Stimulated activated CD8-positive, alpha-beta memory T cell treated with anti-CD3 and anti-CD28 coated beads, Interleukin-4, amount 100 ng/mL, for 48 hours (primary cell): ENCODE measurements at regions not wholly inside any gene's neighbourhood (a gene's known extent, or its start where the extent isn't known, plus 50 kb on each side); places are given as distances from the start of the nearest gene placed in this dataset.
A peak's percentile ranks its signal among the peaks of the same experiment; 100 is the strongest.

Experiments
- DNase-seq: peaks from one replicate; pipeline ENCODE4 v3.0.0-alpha.2; 2020

DNA sequence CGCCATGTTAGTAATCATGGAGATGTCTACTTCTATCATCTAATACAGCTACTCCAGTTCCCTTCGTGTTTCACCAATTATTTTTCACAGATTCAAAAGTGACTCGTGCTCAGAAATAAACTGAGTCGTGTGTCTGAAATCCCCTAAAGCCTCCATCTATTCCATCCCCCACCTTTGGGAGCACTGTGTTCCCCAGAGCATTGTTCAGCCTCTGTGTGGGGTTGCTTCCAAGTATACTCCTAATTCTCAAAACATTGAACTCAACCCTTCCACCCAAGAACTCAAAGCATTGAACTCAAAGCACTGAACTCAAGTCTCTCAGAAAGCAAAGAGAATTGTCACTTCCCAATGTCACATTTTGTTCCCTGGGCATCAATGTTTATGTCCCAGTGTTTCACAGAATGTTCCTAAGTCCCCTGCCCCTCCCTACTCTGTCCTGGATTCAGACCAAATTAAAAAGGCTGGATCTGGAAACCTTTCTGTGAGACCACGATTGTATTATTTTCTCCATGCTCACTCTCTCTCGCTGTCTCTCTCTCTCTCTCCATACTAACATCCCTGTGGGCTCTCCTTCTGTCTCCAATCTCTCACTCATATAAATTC, 138.5 kb upstream of the QRFPR start:
- DNase-seq, result no peak

DNA sequence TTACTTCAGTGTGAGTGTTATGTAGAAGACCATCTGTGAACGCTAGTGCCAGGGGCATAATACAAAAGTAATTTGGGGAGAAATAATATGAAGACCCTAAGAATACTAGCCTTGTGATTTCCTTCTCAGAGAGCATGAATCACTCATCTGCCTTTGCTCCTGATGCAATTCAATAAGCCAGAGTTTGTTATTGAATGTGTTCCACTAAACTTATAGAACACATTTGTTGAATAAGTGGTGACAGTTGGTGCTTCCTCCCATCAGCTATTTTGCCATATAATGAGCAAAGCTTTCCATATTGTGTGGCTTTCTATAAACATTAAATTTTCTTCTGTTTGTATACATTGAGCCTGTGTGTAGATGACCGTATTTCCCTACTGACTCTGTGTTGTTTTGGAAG, 136.4 kb upstream of the QRFPR start:
- DNase-seq, result no peak

DNA sequence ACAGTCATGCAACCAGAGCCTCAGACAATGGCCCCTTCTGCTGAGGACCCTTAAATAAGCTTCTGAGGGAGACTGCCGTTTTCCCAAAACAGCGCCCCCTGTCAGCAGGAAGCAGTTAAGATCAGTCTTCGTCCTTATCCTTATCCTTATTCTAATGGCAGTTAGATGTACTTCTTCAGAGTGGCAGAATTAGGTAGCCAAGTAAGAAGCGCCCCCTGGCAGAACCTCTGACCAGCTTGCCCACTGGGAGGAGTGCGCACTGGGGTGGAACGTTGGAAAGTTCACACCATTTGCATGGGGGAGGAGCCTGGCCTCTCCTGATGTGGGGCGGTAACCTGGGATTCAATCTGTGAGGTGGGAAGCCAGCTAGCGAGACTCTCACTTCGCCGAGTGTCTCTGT, 133.6 kb upstream of the QRFPR start:
- no peak for DNase-seq

DNA sequence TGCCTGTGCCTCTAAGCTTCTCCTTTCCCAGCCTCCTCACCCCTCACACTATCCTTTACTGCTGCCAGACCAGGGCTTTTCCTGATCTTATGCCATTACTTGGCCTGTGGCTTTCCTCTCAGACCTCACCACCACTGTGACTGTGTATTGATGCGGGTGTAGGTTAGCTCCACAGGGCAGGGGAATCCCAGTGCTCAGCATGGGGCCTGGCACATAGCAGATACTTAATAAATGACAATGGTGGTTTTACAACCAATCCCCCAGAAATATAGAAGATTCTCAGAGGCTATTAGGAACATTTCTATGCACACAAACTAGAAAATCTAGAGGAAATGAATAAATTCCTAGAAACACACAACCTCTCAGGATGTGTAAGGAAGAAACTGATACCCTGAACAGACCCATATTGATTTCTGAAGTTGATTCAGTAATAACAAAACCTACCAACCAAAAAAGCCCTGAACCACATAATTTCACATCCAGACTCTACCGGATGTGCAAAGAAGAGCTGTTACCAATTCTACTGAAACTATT, 129.6 kb upstream of the QRFPR start:
- DNase-seq, result no peak

DNA sequence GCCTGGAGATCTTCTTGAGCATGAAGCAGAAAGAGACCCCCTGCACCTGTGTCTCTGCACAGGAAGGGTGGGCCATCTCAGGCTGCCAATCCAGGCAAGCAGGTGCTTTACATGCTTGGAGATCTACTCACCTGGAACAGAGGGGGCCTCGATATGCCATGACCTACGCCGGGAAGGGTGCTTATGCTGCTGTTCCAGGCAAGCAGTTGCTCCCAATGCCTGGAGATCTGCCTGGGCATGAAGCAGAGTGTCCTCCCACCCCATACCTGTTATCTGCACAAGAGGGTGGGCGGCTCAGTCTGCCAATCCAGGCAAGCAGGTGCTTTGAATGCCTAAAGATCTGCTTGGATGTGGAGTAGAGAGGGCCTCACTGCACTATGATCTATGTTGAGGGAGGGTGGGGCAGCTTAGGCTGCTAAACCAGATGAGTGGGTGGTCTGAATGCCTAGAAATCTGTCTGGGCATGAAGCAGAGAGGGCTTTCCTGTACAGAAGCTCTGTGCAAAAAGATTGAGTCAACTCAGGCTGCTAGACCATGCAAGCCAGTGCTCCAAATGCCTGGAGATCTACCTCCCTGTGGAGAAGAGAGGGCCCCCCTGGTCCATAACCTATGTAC, 104.5 kb upstream of the QRFPR start:
- DNase-seq, result no peak

DNA sequence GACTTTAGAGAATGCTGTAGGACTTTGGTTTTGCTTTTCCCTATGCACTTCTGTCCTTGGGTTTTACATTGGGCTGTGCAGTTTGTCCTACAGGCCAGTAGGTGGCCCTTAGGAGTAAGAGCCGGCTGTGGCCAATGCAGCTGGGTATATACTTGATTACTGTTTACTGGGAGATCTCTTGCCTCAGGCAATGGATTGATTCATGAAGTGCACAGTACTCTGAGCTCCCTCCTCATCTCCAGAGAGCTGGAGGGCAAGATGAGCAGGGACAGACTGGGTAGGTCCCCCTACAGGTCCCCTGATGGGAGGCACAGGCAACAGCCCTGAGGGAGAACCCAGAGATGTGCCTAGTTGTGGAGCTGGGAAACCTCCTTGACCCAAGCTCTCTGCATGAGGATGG, 103.8 kb upstream of the QRFPR start:
- no peak for DNase-seq

DNA sequence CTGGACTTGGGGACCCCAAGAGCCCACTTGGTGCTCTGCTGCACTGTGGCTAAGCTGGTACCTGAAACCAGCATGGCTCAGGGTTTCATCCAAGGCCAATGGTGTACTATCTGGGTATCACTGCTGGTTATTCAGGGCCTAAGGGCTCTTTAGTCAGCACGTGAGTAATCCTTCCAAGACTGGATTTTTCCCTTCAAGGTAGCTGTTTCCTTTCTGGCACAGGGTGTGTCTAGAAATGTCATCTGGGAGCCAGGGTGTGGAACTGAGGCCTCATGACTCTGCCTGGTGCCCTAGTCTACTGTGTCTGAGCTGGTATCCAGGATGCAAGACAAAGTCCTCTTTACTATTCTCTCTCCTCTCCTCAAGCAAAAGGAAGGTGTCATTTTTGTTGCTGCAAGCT, 99.0 kb upstream of the QRFPR start:
- DNase-seq, result no peak

DNA sequence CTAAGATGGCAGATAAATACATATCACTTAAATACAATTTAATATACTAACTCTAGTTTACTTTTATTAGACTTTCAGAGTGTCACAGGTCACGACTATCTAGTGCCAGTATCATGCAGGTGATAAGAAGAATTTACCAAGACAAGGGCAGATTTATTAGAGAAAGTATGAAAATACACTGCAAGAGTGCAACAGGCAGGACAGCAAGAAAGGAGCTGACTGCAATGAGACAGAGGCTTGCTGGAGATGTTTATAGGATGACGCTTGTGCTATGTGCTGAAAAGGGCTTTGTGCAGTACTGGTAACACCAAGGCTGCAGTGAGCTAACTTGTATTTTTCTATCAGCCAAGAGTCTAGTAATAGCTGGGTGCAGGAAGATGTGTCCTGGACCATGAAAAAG, 96.7 kb upstream of the QRFPR start:
- no peak for DNase-seq

DNA sequence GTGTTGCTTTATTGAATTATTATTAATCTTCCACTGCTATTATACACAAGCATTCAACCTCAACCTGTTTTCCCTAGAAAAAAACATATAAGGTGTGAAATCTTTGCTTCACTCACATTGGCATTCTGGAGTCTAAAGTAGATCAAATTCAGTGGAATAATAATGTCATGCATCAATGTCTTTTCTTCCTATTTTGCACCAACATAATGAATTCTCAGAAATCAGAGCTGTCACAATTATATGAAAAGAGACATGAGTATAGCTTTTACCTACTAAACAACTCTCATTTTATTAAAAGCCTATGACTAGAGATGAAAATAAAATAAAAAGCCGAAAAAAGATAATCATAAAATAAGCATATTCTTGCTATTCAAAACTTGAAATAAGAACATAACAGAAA, 96.3 kb upstream of the QRFPR start:
- no peak for DNase-seq

DNA sequence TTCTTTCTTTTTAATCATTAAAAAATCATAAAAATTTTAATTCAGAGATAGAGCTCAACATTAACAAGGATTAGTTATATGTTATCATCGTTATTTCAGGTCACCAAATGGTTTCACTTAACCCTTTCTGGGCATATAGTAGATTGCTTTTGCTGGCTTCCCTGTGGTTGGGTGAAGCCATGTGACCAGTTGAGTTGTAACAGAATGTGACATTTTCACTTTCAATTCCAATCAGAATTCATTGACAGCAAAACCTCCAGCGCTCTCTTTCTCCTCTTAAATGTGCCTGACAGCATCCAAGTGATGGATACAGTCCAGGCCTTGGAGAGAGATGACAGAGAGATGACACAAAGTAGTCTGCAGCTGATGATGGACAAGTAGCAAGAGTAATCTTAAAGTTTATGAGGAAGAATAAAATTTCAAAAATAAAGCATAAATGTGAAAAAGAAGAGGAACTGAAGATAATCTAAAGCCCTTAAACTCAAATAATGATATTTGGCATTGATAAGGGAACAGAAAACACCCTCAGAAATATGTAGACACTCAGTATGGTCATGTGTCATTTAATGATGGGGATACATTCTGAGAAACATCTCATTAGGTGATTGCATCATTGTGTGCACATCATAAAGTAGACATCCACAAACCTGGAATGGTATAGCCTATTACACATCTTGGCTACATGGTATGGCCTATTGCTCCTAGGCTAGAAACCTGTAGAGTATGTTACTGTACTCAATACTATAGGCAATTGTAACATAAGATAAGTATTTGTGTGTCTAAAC, 92.3 kb upstream of the QRFPR start:
- no peak for DNase-seq

DNA sequence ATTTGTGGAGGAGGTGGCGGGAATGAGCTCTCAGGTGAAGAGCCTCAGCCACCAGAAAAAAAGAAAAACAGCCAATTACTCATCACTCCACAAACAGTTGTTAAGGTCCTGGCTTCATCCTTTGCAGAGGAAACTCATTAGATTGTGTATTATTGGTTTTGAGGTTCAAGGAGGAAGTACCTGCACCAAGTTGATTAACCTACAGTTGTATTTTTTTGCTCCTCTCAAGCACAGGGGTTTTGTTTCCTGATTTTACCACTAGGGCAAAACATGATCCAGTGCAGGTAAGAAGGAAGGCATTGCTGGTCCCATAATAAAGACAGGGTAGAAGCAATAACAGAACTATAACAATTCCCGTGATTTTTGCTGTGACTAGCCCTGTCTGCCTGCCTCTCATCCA, 84.0 kb upstream of the QRFPR start:
- no peak for DNase-seq

DNA sequence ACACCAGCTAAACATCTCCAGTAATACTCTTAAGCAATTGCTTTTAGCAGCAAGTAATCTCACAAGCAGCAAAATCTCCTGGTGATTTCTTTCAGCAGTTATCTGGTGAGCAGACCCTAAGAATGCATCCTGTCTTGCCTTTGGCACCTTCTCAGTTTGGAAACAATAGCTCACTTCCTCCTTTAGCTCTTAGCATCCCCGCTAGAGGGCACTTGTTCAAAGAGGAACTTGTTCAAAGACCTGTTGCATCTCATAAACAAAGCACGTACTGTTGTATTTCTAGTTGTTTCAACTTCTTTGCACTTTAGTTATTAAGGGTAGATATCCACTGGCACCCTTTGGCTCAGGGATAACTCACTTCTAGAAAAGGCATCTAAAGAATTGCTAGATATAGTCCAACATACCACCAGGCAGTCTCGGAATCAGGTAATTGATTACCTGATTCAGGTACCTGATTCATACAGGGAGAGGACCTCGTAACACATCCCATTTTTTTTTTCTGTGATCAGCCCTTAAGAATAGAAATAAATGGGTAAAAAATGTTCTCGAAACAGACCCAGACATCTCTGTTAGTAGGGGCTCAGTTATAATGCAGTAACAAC, 81.9 kb upstream of the QRFPR start:
- peak; percentile 35 for DNase-seq

DNA sequence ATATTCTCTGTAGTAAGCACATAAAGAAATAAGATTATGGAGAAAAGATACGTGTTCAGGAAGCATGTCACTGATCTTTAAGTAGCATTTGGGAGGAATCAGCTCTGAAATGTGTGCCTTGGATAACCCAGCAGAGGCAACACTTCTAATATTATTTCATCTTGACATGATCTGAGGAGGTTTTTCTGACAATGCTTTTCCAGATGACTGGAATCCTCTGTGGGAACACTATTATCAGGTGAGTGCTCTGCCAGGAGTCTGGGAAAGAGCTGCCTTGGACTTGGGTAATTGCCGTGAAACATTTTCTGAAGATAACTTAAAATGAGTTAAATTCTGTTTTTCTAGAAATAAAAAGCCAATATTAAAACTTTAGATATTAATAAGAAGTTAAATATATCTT, 78.2 kb upstream of the QRFPR start:
- DNase-seq, result no peak

DNA sequence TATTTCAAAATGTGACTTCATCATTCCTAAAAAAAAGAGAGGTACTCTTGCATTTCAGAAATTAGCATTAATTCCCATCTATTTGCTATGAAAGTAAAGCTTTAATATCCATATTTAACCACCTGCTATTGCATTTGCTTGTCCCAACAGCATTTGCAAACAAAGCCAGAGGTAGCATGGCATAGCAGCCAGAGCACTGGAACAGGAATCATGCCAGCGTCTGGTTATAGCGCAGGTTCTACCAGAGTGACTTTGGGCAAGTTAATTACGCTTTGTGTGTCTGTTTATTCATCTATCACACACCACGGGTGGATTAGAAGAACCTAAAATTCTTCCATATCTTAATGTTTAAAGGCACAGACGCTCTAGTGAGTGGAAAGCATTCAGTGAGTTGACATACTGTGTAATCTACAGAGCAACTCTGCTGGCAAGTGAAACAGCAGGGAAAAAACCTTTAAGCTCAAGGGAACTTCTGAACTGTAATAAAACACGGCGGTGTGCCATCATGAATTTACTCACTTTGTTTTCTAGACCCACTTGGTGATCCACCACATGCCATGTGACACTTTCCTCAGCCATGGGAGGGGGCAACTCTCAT, 76.6 kb upstream of the QRFPR start:
- no peak for DNase-seq

DNA sequence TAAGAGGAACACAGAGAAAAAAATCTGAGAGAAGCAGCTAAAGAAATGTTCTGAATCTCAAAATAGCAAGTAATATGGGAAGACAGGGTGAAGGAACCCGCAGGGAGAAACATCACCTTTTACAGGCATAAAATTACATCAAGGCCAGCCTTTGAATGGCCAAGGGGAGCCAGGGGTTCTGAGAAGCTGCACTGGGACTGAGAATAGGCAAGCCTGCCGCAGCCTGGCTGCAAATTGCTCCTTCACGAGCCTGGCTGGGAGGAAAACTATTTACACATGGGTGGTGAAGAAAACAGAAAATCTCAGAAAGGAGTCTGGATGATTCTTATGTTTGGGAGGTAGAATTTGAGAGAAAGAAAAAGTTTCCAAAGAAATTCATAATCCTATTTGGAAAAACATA, 74.5 kb upstream of the QRFPR start:
- DNase-seq, result no peak

DNA sequence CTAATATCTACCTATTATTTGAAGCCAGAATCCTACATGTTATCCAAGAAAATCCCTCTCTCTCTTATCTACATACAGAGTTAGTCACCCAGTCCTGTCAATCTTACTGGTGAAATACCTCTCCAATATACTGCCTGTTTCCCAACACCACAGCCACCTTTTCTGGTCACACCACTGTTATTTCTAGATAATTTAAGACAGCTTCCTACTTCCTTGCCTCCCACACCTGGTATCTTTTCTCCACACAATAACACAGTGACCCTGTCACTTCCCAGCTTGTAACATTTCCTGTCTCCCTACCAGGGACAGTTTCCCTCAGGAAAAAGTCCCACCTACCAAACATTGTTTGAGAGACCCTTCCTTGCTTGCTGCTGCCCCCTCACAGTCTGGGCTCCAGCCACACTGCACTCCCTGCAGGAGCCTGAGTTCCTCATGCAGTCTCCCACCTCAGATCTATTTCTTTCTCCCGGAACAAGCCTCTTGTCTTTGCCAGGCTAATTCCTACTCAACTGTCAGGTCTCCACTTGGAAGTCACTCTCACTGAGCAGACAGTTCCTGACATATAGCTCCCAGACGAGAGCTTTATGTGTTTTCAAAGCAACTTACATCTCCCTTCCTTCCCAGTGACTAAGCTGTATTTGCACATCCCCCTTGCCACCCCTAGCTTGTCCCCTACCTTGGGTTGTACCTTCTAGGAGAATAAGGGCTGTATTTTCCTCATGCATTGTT, 73.6 kb upstream of the QRFPR start:
- no peak for DNase-seq

DNA sequence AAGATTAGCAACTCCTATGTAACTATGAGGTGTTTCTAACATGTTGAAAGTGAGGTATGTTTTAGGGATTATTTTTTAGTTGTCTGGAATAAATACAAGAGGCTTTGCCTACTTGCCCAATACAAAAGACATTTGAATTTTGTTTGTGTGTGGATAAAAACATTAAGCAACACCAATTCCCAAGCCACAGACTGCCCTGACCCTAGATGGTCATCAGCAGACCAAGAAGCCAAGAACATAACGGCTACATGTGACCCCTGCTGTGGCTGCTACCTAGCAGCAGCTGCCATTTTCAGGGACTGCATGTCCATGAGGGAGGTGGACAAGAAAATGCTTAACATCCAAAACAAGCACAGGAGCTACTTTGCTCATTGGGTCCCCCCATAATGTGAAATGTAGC, 70.5 kb upstream of the QRFPR start:
- no peak for DNase-seq

DNA sequence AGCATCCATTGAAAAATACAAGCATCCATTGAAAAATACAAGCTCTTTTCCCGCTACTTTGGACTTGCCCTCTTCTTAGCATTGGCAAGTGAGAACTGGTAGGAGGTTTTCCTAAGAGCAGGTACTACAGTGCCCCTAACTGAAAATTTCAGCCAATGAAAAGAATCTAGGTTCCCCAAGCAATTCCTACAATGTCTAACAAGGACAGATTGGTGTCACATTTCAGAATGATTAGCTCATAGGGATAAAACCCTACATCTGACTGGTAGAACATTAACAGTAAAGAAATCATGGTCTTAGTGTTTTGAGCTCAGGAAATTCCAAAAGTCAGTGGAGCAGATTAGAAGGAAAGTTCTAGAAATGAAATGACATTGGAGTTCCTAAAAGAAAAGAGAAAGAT, 68.6 kb upstream of the QRFPR start:
- no peak for DNase-seq

DNA sequence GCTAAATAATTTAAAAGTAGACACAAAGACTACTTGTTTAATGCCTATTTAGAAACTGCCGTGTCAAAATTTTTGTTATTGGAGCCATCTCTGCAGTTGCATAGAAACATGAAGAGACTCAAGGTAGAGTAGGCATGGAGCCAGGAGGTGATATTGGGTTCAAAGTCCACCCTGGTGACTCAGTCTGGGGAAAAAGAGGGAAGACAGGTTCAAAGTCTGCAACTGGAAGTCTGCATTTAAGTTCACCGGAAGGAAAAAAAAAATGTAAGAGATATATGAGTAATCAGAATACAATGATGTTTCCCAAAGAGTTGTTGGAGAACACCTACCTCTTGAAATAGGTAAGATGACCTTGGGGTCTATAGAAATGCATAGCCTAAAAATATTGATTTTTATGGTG, 67.4 kb upstream of the QRFPR start:
- no peak for DNase-seq

DNA sequence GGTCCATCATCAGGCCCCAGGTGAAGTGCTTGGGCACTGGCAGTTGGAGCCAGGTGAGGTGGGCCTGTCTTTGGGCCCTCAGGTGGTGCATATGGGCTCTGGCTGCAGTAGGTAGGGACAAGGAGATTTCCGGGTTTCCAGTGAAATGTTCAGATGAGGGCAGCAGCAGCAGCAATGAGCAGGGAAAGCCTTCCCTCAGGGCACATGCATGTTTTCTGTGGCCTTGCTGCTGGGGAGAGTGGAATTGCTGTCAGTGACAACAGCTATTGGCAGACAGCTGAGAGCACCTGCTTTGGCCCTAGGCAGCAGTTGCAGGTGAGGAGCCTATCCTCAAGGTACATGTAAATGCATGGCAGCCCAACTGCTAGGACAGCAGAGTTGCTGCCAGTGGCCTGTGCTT, 58.9 kb upstream of the QRFPR start:
- no peak for DNase-seq
